Activated naive CD4-positive, alpha-beta T cell treated with anti-CD3 and anti-CD28 coated beads for 36 hours (primary cell): ENCODE measurements at regions not wholly inside any gene's neighbourhood (a gene's known extent, or its start where the extent isn't known, plus 50 kb on each side); places are given as distances from the start of the nearest gene placed in this dataset.

Experiments used
- CTCF ChIA-PET: fragments of 350-600 bp; sonication (Branson Sonifier 250); formaldehyde crosslinking; loops from one replicate; lab custom pipeline; 2021; ENCODE audit warnings: antibody characterized with exemption; lab: Charles Lee
- DNase-seq: peaks from one replicate; pipeline ENCODE4 v3.0.0-alpha.2; 2020
- H3K27ac Mint-ChIP-seq: one replicate; pipeline ENCODE4 v1.8.0; 2021; ENCODE audit warnings: mild to moderate bottlenecking, mixed read lengths
- H3K27me3 Mint-ChIP-seq: one replicate; pipeline ENCODE4 v1.8.0; 2021; ENCODE audit warnings: low read depth, mixed read lengths
- H3K36me3 Mint-ChIP-seq: one replicate; pipeline ENCODE4 v1.8.0; 2021; ENCODE audit warnings: low read depth, mixed read lengths
- H3K4me1 Mint-ChIP-seq: one replicate; pipeline ENCODE4 v1.8.0; 2021; ENCODE audit warnings: low read depth, mixed read lengths
- H3K4me3 Mint-ChIP-seq: one replicate; pipeline ENCODE4 v1.8.0; 2021; ENCODE audit warnings: mild to moderate bottlenecking, moderate library complexity, mixed read lengths
- H3K9me3 Mint-ChIP-seq: one replicate; pipeline ENCODE4 v1.8.0; 2021; ENCODE audit warnings: mixed read lengths
- intact Hi-C: fragments of 100-400 bp; cut with micrococcal nuclease; formaldehyde crosslinking; loops from one replicate; pipeline ENCODE4 v1.15.1; 2023

- intact Hi-C loops = no loop called here
- H3K4me3 Mint-ChIP-seq = no peak overlapping the region
- H3K9me3 Mint-ChIP-seq = no peaks in the 10 kb centered on the region
- H3K36me3 Mint-ChIP-seq = no peaks in the 10 kb centered on the region
- CTCF ChIA-PET = interaction anchor here (1.4 to 1.7 kb wide), 2 partner anchors 9 to 27 kb away, joined by 3 to 5 read pairs; no protein-coding TSS in a partner anchor
- H3K4me1 Mint-ChIP-seq = peaks cover 19% of the 10 kb centered on the region
- no peak overlapping the region for H3K27ac Mint-ChIP-seq
- DNase-seq = no peak
- H3K27me3 Mint-ChIP-seq = no peaks in the 10 kb centered on the region
These were observed 54.8 kb downstream of the RTP5 start for GRCh38 chr2:241924069-241924908.

GRCh38 chr2:241924909-241925250 is 55.4 kb downstream of the RTP5 start:
- DNase-seq = no peak
- intact Hi-C loops = no loop called here
- Mint-ChIP-seq H3K9me3 (no peaks in the 10 kb centered on the region), H3K4me3 (no peak overlapping the region), H3K4me1 (peaks cover 19% of the 10 kb centered on the region), H3K27ac (no peak overlapping the region), H3K27me3 (no peaks in the 10 kb centered on the region), H3K36me3 (no peaks in the 10 kb centered on the region)
- CTCF ChIA-PET = interaction anchor here (1.4 kb wide), 1 partner anchor 8 kb away, joined by 5 read pairs; no protein-coding TSS in a partner anchor

- H3K4me3 Mint-ChIP-seq = no peak overlapping the region
- H3K27me3 Mint-ChIP-seq = no peaks in the 10 kb centered on the region
- intact Hi-C loops = no loop called here
- H3K9me3 Mint-ChIP-seq = no peaks in the 10 kb centered on the region
- no peak overlapping the region for H3K27ac Mint-ChIP-seq
- no peak for DNase-seq
- CTCF ChIA-PET = no interaction called here
- H3K4me1 Mint-ChIP-seq = peaks cover 19% of the 10 kb centered on the region
- no peaks in the 10 kb centered on the region for H3K36me3 Mint-ChIP-seq
These were observed 55.7 kb downstream of the RTP5 start for GRCh38 chr2:241925277-241925676.

GRCh38 chr2:241925821-241926441 is 56.4 kb downstream of the RTP5 start:
- no peaks in the 10 kb centered on the region for H3K9me3 Mint-ChIP-seq
- peaks cover 19% of the 10 kb centered on the region for H3K4me1 Mint-ChIP-seq
- intact Hi-C loops = no loop called here
- no peaks in the 10 kb centered on the region for H3K36me3 Mint-ChIP-seq
- CTCF ChIA-PET = no interaction called here
- H3K27me3 Mint-ChIP-seq = no peaks in the 10 kb centered on the region
- no peak overlapping the region for H3K27ac Mint-ChIP-seq
- H3K4me3 Mint-ChIP-seq = no peak overlapping the region
- DNase-seq = no peak

- Mint-ChIP-seq H3K4me1 (peaks cover 19% of the 10 kb centered on the region), H3K9me3 (no peaks in the 10 kb centered on the region), H3K4me3 (no peak overlapping the region), H3K36me3 (no peaks in the 10 kb centered on the region), H3K27ac (no peak overlapping the region), H3K27me3 (no peaks in the 10 kb centered on the region)
- intact Hi-C loops = no loop called here
- no peak for DNase-seq
- CTCF ChIA-PET = no interaction called here
These were observed 57.2 kb downstream of the RTP5 start for GRCh38 chr2:241926541-241927311.

- intact Hi-C loops = no loop called here
- Mint-ChIP-seq H3K4me3 (no peak overlapping the region), H3K4me1 (peaks cover 5% of the 10 kb centered on the region), H3K27me3 (no peaks in the 10 kb centered on the region), H3K9me3 (no peaks in the 10 kb centered on the region), H3K36me3 (peaks cover 1% of the 10 kb centered on the region), H3K27ac (no peak overlapping the region)
- no peak for DNase-seq
- CTCF ChIA-PET = no interaction called here
These were observed 60.3 kb downstream of the RTP5 start for GRCh38 chr2:241929551-241930490.

- CTCF ChIA-PET = no interaction called here
- Mint-ChIP-seq H3K4me1 (no peaks in the 10 kb centered on the region), H3K27ac (no peak overlapping the region), H3K36me3 (peaks cover 8% of the 10 kb centered on the region), H3K9me3 (peaks cover 3% of the 10 kb centered on the region), H3K27me3 (no peaks in the 10 kb centered on the region), H3K4me3 (no peak overlapping the region)
- no peak for DNase-seq
- intact Hi-C loops = no loop called here
These were observed 61.8 kb downstream of the RTP5 start for GRCh38 chr2:241931084-241931975.

GRCh38 chr2:241931976-241932898 is 62.7 kb downstream of the RTP5 start:
- intact Hi-C loops = no loop called here
- no peak overlapping the region for H3K4me3 Mint-ChIP-seq
- CTCF ChIA-PET = interaction anchor here (1.6 kb wide), 1 partner anchor 8 kb away, joined by 5 read pairs; no protein-coding TSS in a partner anchor
- DNase-seq = no peak
- H3K4me1 Mint-ChIP-seq = no peaks in the 10 kb centered on the region
- no peaks in the 10 kb centered on the region for H3K27me3 Mint-ChIP-seq
- no peak overlapping the region for H3K27ac Mint-ChIP-seq
- H3K9me3 Mint-ChIP-seq = peaks cover 3% of the 10 kb centered on the region
- H3K36me3 Mint-ChIP-seq = peaks cover 8% of the 10 kb centered on the region

GRCh38 chr2:241932899-241933178 is 63.3 kb downstream of the RTP5 start:
- H3K36me3 Mint-ChIP-seq = peaks cover 8% of the 10 kb centered on the region
- H3K27me3 Mint-ChIP-seq = no peaks in the 10 kb centered on the region
- no peak for DNase-seq
- intact Hi-C loops = no loop called here
- peaks cover 3% of the 10 kb centered on the region for H3K9me3 Mint-ChIP-seq
- CTCF ChIA-PET = interaction anchor here (0.9 to 1.6 kb wide), 2 partner anchors 9 to 54 kb away, joined by 4 to 5 read pairs; no protein-coding TSS in a partner anchor
- no peak overlapping the region for H3K27ac Mint-ChIP-seq
- H3K4me1 Mint-ChIP-seq = no peaks in the 10 kb centered on the region
- no peak overlapping the region for H3K4me3 Mint-ChIP-seq

GRCh38 chr2:241933179-241933911 is 63.8 kb downstream of the RTP5 start:
- intact Hi-C loops = no loop called here
- H3K27ac Mint-ChIP-seq = no peak overlapping the region
- H3K27me3 Mint-ChIP-seq = no peaks in the 10 kb centered on the region
- no peak overlapping the region for H3K4me3 Mint-ChIP-seq
- peaks cover 2% of the 10 kb centered on the region for H3K4me1 Mint-ChIP-seq
- peaks cover 8% of the 10 kb centered on the region for H3K36me3 Mint-ChIP-seq
- peaks cover 3% of the 10 kb centered on the region for H3K9me3 Mint-ChIP-seq
- DNase-seq = no peak
- CTCF ChIA-PET = interaction anchor here (0.9 to 1.6 kb wide), 2 partner anchors 9 to 55 kb away, joined by 4 to 5 read pairs; no protein-coding TSS in a partner anchor
